ENCODE measurements at regions not wholly inside any gene's neighbourhood (a gene's known extent, or its start where the extent isn't known, plus 50 kb on each side); places are given as distances from the start of the nearest gene placed in this dataset.

DNA sequence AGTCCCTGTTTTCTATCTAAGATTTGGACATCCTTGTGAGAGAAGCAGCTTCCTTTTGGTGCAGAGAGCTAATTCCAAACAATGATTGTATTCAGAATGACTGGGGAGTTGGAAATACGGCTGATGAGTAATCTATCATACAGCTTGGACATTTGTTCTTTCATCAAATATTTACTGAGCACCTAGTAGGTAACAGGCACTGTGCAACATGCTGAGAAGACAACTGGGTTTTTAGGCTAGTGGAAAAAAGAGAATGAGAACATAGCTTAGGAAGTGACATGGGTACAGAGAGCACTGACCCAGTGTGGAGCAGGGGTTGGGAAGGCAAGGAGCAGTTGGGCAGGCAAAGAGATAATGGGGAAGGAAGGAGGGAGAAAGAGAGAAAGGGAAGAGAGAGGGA, 87.5 kb downstream of the TBX19 start:
- Histone ChIP-seq H3K27ac (ENCODE audit: low read depth, low read length) (no peak overlapping the region), H3K4me1 (ENCODE audit: insufficient read depth, low read length) (peaks cover 14% of the 10 kb centered on the region), H3K36me3 (ENCODE audit: insufficient read depth, low read length) (no peaks in the 10 kb centered on the region), H3K27me3 (ENCODE audit: control insufficient read depth in 1 of 2, insufficient read depth in 2 of 2, low read length in 2 of 2) (no peaks in the 10 kb centered on the region), H3K9ac (ENCODE audit: low read length) (no peak overlapping the region), H3K9me3 (ENCODE audit: low read length) (no peaks in the 10 kb centered on the region), H3K4me3 (ENCODE audit: low read depth in 1 of 2, low read length in 2 of 2) (no peak overlapping the region)

- no peak overlapping the region for H3K9ac ChIP-seq (ENCODE audit: low read length)
- H3K27ac ChIP-seq (ENCODE audit: low read depth, low read length): no peak overlapping the region
- H3K9me3 ChIP-seq (ENCODE audit: low read length): no peaks in the 10 kb centered on the region
- no peaks in the 10 kb centered on the region for H3K27me3 ChIP-seq (ENCODE audit: control insufficient read depth in 1 of 2, insufficient read depth in 2 of 2, low read length in 2 of 2)
- H3K4me3 ChIP-seq (ENCODE audit: low read depth in 1 of 2, low read length in 2 of 2): no peak overlapping the region
- H3K4me1 ChIP-seq (ENCODE audit: insufficient read depth, low read length): peaks cover 7% of the 10 kb centered on the region
- H3K36me3 ChIP-seq (ENCODE audit: insufficient read depth, low read length): no peaks in the 10 kb centered on the region
These were observed 85.2 kb downstream of the TBX19 start for GRCh38 chr1:168365719-168366479.

All from muscle layer of colon (tissue), 2 donors.